Hepatocyte (in vitro differentiated cells): ENCODE measurements at regions not wholly inside any gene's neighbourhood (a gene's known extent, or its start where the extent isn't known, plus 50 kb on each side); places are given as distances from the start of the nearest gene placed in this dataset.

Experiments used
- DNase-seq: peaks from one replicate; pipeline ENCODE4 v3.0.0-alpha.2; 2016; ENCODE audit warnings: low spot score
- H2AFZ ChIP-seq: fragments of 200-600 bp; sonication (generic); 2 replicates; pipeline ENCODE4 v1.6.0; 2016; ENCODE audit warnings: antibody characterized with exemption, mild to moderate bottlenecking
- H3K27ac ChIP-seq: fragments of 200-600 bp; sonication (generic); 2 replicates; pipeline ENCODE4 v1.5.1; 2016; ENCODE audit warnings: mild to moderate bottlenecking
- H3K27me3 ChIP-seq: fragments of 200-600 bp; sonication (generic); 2 replicates; pipeline ENCODE4 v1.6.1; 2016
- H3K36me3 ChIP-seq: fragments of 200-600 bp; sonication (generic); replicated peaks from 2 replicates; pipeline ENCODE4 v1.5.1; 2016; ENCODE audit warnings: low read depth; ENCODE audit not compliant: insufficient read depth
- H3K4me1 ChIP-seq: fragments of 200-600 bp; sonication (generic); 2 replicates; pipeline ENCODE4 v1.5.1; 2016; ENCODE audit warnings: mild to moderate bottlenecking, moderate library complexity; ENCODE audit not compliant: insufficient read depth
- H3K4me2 ChIP-seq: fragments of 200-600 bp; sonication (generic); 2 replicates; pipeline ENCODE4 v1.6.0; 2016
- H3K4me3 ChIP-seq: fragments of 200-600 bp; sonication (generic); 2 replicates; pipeline ENCODE4 v1.5.1; 2016; ENCODE audit warnings: mild to moderate bottlenecking
- H3K79me2 ChIP-seq: fragments of 200-600 bp; sonication (generic); 2 replicates; pipeline ENCODE4 v1.6.0; 2017; ENCODE audit warnings: mild to moderate bottlenecking
- H3K9me2 ChIP-seq: fragments of 200-600 bp; sonication (generic); replicated peaks from 2 replicates; pipeline ENCODE4 v1.6.0; 2017; ENCODE audit warnings: mild to moderate bottlenecking; ENCODE audit not compliant: insufficient read depth
- H3K9me3 ChIP-seq: fragments of 200-600 bp; sonication (generic); 2 replicates; pipeline ENCODE4 v1.5.1; 2016; ENCODE audit warnings: low read depth, mild to moderate bottlenecking
- H4K20me1 ChIP-seq: fragments of 200-600 bp; sonication (generic); 2 replicates; pipeline ENCODE4 v1.6.0; 2016; ENCODE audit warnings: mild to moderate bottlenecking; ENCODE audit not compliant: insufficient read depth, poor library complexity, severe bottlenecking
- CTCF ChIP-seq: fragments of 200-600 bp; sonication (generic); IDR thresholded peaks from 2 replicates; pipeline ENCODE4 v1.5.1; 2016; ENCODE audit warnings: antibody characterized with exemption, mild to moderate bottlenecking; ENCODE audit not compliant: poor library complexity
- EZH2 ChIP-seq: fragments of 200-600 bp; sonication (generic); IDR thresholded peaks from 2 replicates; pipeline ENCODE4 v1.6.1; 2016; ENCODE audit warnings: antibody characterized with exemption, mild to moderate bottlenecking, borderline replicate concordance
- EZH2phosphoT487 ChIP-seq: fragments of 200-600 bp; sonication (generic); IDR thresholded peaks from one replicate; pipeline ENCODE4 v1.6.1; 2018; ENCODE audit warnings: antibody characterized with exemption, mild to moderate bottlenecking, low read depth, moderate library complexity; ENCODE audit not compliant: unreplicated experiment, severe bottlenecking
- WGBS: methylation state at CpG from one replicate; pipeline ENCODE4 v1.1.6; 2016; ENCODE audit warnings: low lambda C conversion rate; ENCODE audit errors: missing lambda C conversion rate; 5-methylcytosine and 5-hydroxymethylcytosine counted together

- no peak for DNase-seq
- H3K9me2 ChIP-seq = no peaks in the 10 kb centered on the region
- no peaks in the 10 kb centered on the region for H3K4me1 ChIP-seq
- H3K9me3 ChIP-seq = no peaks in the 10 kb centered on the region
- H3K4me3 ChIP-seq = no peak overlapping the region
- H4K20me1 ChIP-seq = no peaks in the 10 kb centered on the region
- no peak overlapping the region for H2AFZ ChIP-seq
- no peak overlapping the region for H3K4me2 ChIP-seq
- no peaks in the 10 kb centered on the region for H3K27me3 ChIP-seq
- H3K36me3 ChIP-seq = no peaks in the 10 kb centered on the region
- 84% methylated on average over 4 of the region's 4 CpGs for WGBS
- TF ChIP-seq EZH2 (no peak), CTCF (no peak), EZH2phosphoT487 (no peak)
- no peak overlapping the region for H3K27ac ChIP-seq
- no peaks in the 10 kb centered on the region for H3K79me2 ChIP-seq
Observed at GRCh38 chr12:25416516-25416915, 136.6 kb downstream of the LMNTD1 start.

- Histone ChIP-seq H2AFZ (no peak overlapping the region), H3K9me3 (no peaks in the 10 kb centered on the region), H3K27me3 (no peaks in the 10 kb centered on the region), H3K27ac (no peak overlapping the region), H4K20me1 (no peaks in the 10 kb centered on the region), H3K36me3 (no peaks in the 10 kb centered on the region), H3K4me2 (no peak overlapping the region), H3K79me2 (no peaks in the 10 kb centered on the region), H3K4me3 (no peak overlapping the region), H3K4me1 (no peaks in the 10 kb centered on the region), H3K9me2 (no peaks in the 10 kb centered on the region)
- TF ChIP-seq EZH2 (no peak), CTCF (no peak), EZH2phosphoT487 (no peak)
- 94% methylated on average over 5 of the region's 5 CpGs for WGBS
- no peak for DNase-seq
Observed at GRCh38 chr12:25415004-25415403, 138.1 kb downstream of the LMNTD1 start.

- TF ChIP-seq CTCF (no peak), EZH2phosphoT487 (no peak), EZH2 (no peak)
- Histone ChIP-seq H2AFZ (no peak overlapping the region), H3K4me1 (no peaks in the 10 kb centered on the region), H3K79me2 (no peaks in the 10 kb centered on the region), H3K27me3 (no peaks in the 10 kb centered on the region), H3K36me3 (no peaks in the 10 kb centered on the region), H3K9me2 (no peaks in the 10 kb centered on the region), H3K27ac (no peak overlapping the region), H3K9me3 (no peaks in the 10 kb centered on the region), H3K4me3 (no peak overlapping the region), H3K4me2 (no peak overlapping the region), H4K20me1 (no peaks in the 10 kb centered on the region)
- DNase-seq = no peak
- WGBS = 75% methylated on average over 3 of the region's 3 CpGs
Observed at GRCh38 chr12:25412735-25413134, 140.3 kb downstream of the LMNTD1 start.

- no peak overlapping the region for H2AFZ ChIP-seq
- H3K9me2 ChIP-seq = no peaks in the 10 kb centered on the region
- WGBS = 80% methylated on average over 5 of the region's 5 CpGs
- H3K27me3 ChIP-seq = no peaks in the 10 kb centered on the region
- no peak overlapping the region for H3K4me3 ChIP-seq
- no peaks in the 10 kb centered on the region for H3K79me2 ChIP-seq
- H3K36me3 ChIP-seq = no peaks in the 10 kb centered on the region
- no peak overlapping the region for H3K4me2 ChIP-seq
- H4K20me1 ChIP-seq = no peaks in the 10 kb centered on the region
- no peaks in the 10 kb centered on the region for H3K9me3 ChIP-seq
- no peaks in the 10 kb centered on the region for H3K4me1 ChIP-seq
- no peak for DNase-seq
- TF ChIP-seq EZH2 (no peak), CTCF (no peak), EZH2phosphoT487 (no peak)
- H3K27ac ChIP-seq = no peak overlapping the region
Observed at GRCh38 chr12:25404955-25405354, 148.1 kb downstream of the LMNTD1 start.
